IPS-18a (cell line): ENCODE measurements at regions not wholly inside any gene's neighbourhood (a gene's known extent, or its start where the extent isn't known, plus 50 kb on each side); places are given as distances from the start of the nearest gene placed in this dataset.

ENCODE experiments used
- H3K27ac ChIP-seq: one replicate; pipeline ENCODE4 v1.5.1; 2013; ENCODE audit warnings: low read length
- H3K27me3 ChIP-seq: one replicate; pipeline ENCODE4 v1.6.1; 2013; ENCODE audit warnings: mild to moderate bottlenecking, low read length; ENCODE audit not compliant: control insufficient read depth, insufficient read depth
- H3K36me3 ChIP-seq: one replicate; pipeline ENCODE4 v1.6.1; 2013; ENCODE audit warnings: low read depth, low read length; ENCODE audit not compliant: control insufficient read depth
- H3K4me1 ChIP-seq: one replicate; pipeline ENCODE4 v1.6.1; 2013; ENCODE audit warnings: low read depth, low read length; ENCODE audit not compliant: control insufficient read depth
- H3K4me3 ChIP-seq: one replicate; pipeline ENCODE4 v1.5.1; 2013; ENCODE audit warnings: low read length
- H3K9ac ChIP-seq: one replicate; pipeline ENCODE4 v1.6.1; 2013; ENCODE audit warnings: mild to moderate bottlenecking, low read length, moderate library complexity
- H3K9me3 ChIP-seq: one replicate; pipeline ENCODE4 v1.6.1; 2013; ENCODE audit warnings: low read depth, low read length; ENCODE audit not compliant: control insufficient read depth

- Histone ChIP-seq H3K9ac (no peak overlapping the region), H3K27me3 (peaks cover 69% of the 10 kb centered on the region), H3K36me3 (no peaks in the 10 kb centered on the region), H3K27ac (no peak overlapping the region), H3K4me1 (peaks cover 17% of the 10 kb centered on the region), H3K4me3 (no peak overlapping the region), H3K9me3 (no peaks in the 10 kb centered on the region)
Measured at GRCh38 chr7:31456646-31457368, 57.1 kb upstream of the ITPRID1 start.

GRCh38 chr7:31457551-31457950 is 56.3 kb upstream of the ITPRID1 start:
- no peak overlapping the region for H3K4me3 ChIP-seq
- H3K27ac ChIP-seq = no peak overlapping the region
- peaks cover 17% of the 10 kb centered on the region for H3K4me1 ChIP-seq
- no peaks in the 10 kb centered on the region for H3K36me3 ChIP-seq
- no peaks in the 10 kb centered on the region for H3K9me3 ChIP-seq
- peaks cover 69% of the 10 kb centered on the region for H3K27me3 ChIP-seq
- H3K9ac ChIP-seq = no peak overlapping the region

- peaks cover 75% of the 10 kb centered on the region for H3K27me3 ChIP-seq
- H3K9ac ChIP-seq = no peak overlapping the region
- no peak overlapping the region for H3K27ac ChIP-seq
- H3K4me3 ChIP-seq = no peak overlapping the region
- H3K4me1 ChIP-seq = peaks cover 17% of the 10 kb centered on the region
- H3K9me3 ChIP-seq = no peaks in the 10 kb centered on the region
- no peaks in the 10 kb centered on the region for H3K36me3 ChIP-seq
Measured at GRCh38 chr7:31458203-31458602, 55.7 kb upstream of the ITPRID1 start.

- Histone ChIP-seq H3K36me3 (no peaks in the 10 kb centered on the region), H3K4me3 (no peak overlapping the region), H3K27ac (no peak overlapping the region), H3K9ac (no peak overlapping the region), H3K9me3 (no peaks in the 10 kb centered on the region), H3K4me1 (peaks cover 43% of the 10 kb centered on the region), H3K27me3 (peaks cover 58% of the 10 kb centered on the region)
Measured at GRCh38 chr7:31462636-31463035, 51.3 kb upstream of the ITPRID1 start.
